Right atrium auricular region (tissue), 2 donors: ENCODE measurements at regions not wholly inside any gene's neighbourhood (a gene's known extent, or its start where the extent isn't known, plus 50 kb on each side); places are given as distances from the start of the nearest gene placed in this dataset.

Experiments used
- DNase-seq: peaks from one replicate; pipeline ENCODE4 v3.0.0-alpha.2; 2019; ENCODE audit warnings: low spot score
- H3K27ac ChIP-seq, 2 donors: fragments of 200-600 bp; sonication (generic); 1 replicate in 1 of 2; 2 replicates in 1 of 2; pipeline ENCODE4 v1.5.1; 2016 to 2019
- H3K27me3 ChIP-seq, 2 donors: fragments of 200-600 bp; sonication (generic); one replicate each; pipeline versions ENCODE4 v1.5.1 to v1.6.0; 2017 to 2019
- H3K36me3 ChIP-seq: fragments of 200-600 bp; sonication (generic); one replicate; pipeline ENCODE4 v1.5.1; 2016
- H3K4me1 ChIP-seq, 2 donors: fragments of 200-600 bp; sonication (generic); one replicate each; pipeline versions ENCODE4 v1.5.1 to v1.6.0; 2017 to 2019
- H3K4me3 ChIP-seq, 2 donors: fragments of 200-600 bp; sonication (generic); 1 replicate in 1 of 2; 2 replicates in 1 of 2; pipeline ENCODE4 v1.5.1; 2017 to 2019; ENCODE audit warnings: mild to moderate bottlenecking in 1 of 2, moderate library complexity in 1 of 2
- H3K9me3 ChIP-seq, 2 donors: fragments of 200-600 bp; sonication (generic); one replicate each; pipeline ENCODE4 v1.5.1; 2019
- CTCF ChIP-seq, 2 donors: fragments of 200-600 bp; sonication (generic); IDR thresholded peaks; one replicate each; pipeline ENCODE4 v1.5.1; 2019; ENCODE audit warnings: antibody characterized with exemption in 2 of 2

GRCh38 chr1:193581341-193581740, 394.9 kb upstream of the B3GALT2 start:
- Histone ChIP-seq H3K36me3 (no peaks in the 10 kb centered on the region), H3K9me3 (no peaks in the 10 kb centered on the region), H3K4me1 (no peaks in the 10 kb centered on the region), H3K27me3 (no peaks in the 10 kb centered on the region), H3K4me3 (no peak overlapping the region), H3K27ac (no peak overlapping the region)
- TF ChIP-seq CTCF (IDR thresholded peaks at IDR 0.05) = no peak
- DNase-seq = no peak

GRCh38 chr1:193580419-193580818, 394.0 kb upstream of the B3GALT2 start:
- DNase-seq = no peak
- no peak for TF ChIP-seq CTCF (IDR thresholded peaks at IDR 0.05)
- Histone ChIP-seq H3K4me1 (no peaks in the 10 kb centered on the region), H3K9me3 (no peaks in the 10 kb centered on the region), H3K27me3 (no peaks in the 10 kb centered on the region), H3K27ac (no peak overlapping the region), H3K4me3 (no peak overlapping the region), H3K36me3 (no peaks in the 10 kb centered on the region)

- no peak overlapping the region for H3K4me3 ChIP-seq
- no peak for TF ChIP-seq CTCF (IDR thresholded peaks at IDR 0.05)
- DNase-seq = no peak
- no peaks in the 10 kb centered on the region for H3K27me3 ChIP-seq
- H3K36me3 ChIP-seq = no peaks in the 10 kb centered on the region
- no peaks in the 10 kb centered on the region for H3K4me1 ChIP-seq
- no peak overlapping the region for H3K27ac ChIP-seq
- H3K9me3 ChIP-seq = no peaks in the 10 kb centered on the region
Measured at GRCh38 chr1:193579323-193579722, 392.9 kb upstream of the B3GALT2 start.

- Histone ChIP-seq H3K9me3 (no peaks in the 10 kb centered on the region), H3K27me3 (no peaks in the 10 kb centered on the region), H3K27ac (no peak overlapping the region), H3K4me3 (no peak overlapping the region), H3K36me3 (no peaks in the 10 kb centered on the region), H3K4me1 (no peaks in the 10 kb centered on the region)
- DNase-seq = no peak
- TF ChIP-seq CTCF (IDR thresholded peaks at IDR 0.05) = no peak
Measured at GRCh38 chr1:193574913-193575312, 388.5 kb upstream of the B3GALT2 start.

- Histone ChIP-seq H3K4me3 (no peak overlapping the region), H3K27me3 (no peaks in the 10 kb centered on the region), H3K27ac (no peak overlapping the region), H3K4me1 (no peaks in the 10 kb centered on the region), H3K9me3 (no peaks in the 10 kb centered on the region), H3K36me3 (no peaks in the 10 kb centered on the region)
- no peak for DNase-seq
- TF ChIP-seq CTCF (IDR thresholded peaks at IDR 0.05) = no peak
Measured at GRCh38 chr1:193569983-193570269, 383.5 kb upstream of the B3GALT2 start.

- no peak for DNase-seq
- Histone ChIP-seq H3K27ac (no peak overlapping the region), H3K27me3 (no peaks in the 10 kb centered on the region), H3K4me3 (no peak overlapping the region), H3K4me1 (no peaks in the 10 kb centered on the region), H3K9me3 (no peaks in the 10 kb centered on the region), H3K36me3 (no peaks in the 10 kb centered on the region)
- TF ChIP-seq CTCF (IDR thresholded peaks at IDR 0.05) = no peak
Measured at GRCh38 chr1:193569096-193569982, 382.9 kb upstream of the B3GALT2 start.
